HG02973 (cell line): ENCODE measurements at regions not wholly inside any gene's neighbourhood (a gene's known extent, or its start where the extent isn't known, plus 50 kb on each side); places are given as distances from the start of the nearest gene placed in this dataset.

Experiments used
- ATAC-seq: cut with Tn5 transposase; IDR thresholded peaks from one replicate; pipeline ENCODE4 v1.9.1; 2021; ENCODE audit warnings: moderate library complexity; ENCODE audit not compliant: unreplicated experiment

DNA sequence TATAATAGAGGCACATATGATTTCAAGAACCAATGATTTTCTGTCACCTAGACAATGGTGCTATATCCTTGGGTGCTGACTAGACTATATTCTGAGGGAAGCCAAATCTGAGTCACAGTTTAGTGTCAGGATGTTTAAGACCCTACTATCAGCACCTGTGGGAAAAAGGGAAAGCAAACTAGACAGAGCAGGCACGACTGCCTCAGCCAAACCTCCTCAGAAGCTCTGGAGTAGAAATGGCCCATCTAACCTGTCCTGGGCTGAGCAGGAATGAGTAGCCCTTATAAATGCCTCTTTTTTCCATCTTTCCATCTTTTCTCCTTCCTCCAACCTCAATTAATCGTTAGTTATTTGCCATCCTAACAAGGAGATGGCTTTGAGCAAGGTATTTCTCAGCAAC is 80.4 kb upstream of the TECRL start:
- no peak for ATAC-seq

GRCh38 chr4:64479338-64479737 is 70.1 kb upstream of the TECRL start:
- no peak for ATAC-seq

- ATAC-seq = no peak
These were observed 67.9 kb upstream of the TECRL start for GRCh38 chr4:64477127-64477526.

GRCh38 chr4:64465263-64465662 is 56.0 kb upstream of the TECRL start:
- ATAC-seq = no peak

DNA sequence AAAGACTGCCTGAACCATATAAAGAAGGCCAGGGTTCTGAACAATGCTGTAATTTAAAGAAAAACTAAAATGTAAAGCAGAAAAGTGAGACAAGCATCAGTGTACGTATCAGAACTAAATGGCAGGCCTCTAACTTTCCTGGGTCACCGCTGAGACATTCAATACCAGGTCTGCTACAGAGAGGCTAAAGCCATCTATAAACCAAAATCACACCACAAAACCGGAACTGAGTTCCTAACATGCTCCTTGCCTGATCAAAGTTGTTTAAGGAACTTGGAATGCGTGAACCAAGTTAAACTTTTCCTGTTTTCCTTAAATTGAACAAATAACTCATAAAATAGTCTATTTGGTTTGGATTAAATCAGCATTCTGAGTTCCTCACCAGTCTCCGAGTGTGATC is 55.3 kb upstream of the TECRL start:
- ATAC-seq = no peak
